GM10266 (cell line): ENCODE measurements at regions not wholly inside any gene's neighbourhood (a gene's known extent, or its start where the extent isn't known, plus 50 kb on each side); places are given as distances from the start of the nearest gene placed in this dataset.

Experiments used
- DNase-seq: peaks from one replicate; pipeline ENCODE4 v3.0.0; 2012; ENCODE audit errors: extremely low spot score
- TF ChIP-seq, protein P1 (sequence below): IDR thresholded peaks from 2 replicates; pipeline ENCODE4 v1.5.1; 2012; ENCODE audit warnings: mild to moderate bottlenecking, low read depth; ENCODE audit not compliant: control insufficient read depth, insufficient read depth; ENCODE audit errors: missing control alignments

DNA sequence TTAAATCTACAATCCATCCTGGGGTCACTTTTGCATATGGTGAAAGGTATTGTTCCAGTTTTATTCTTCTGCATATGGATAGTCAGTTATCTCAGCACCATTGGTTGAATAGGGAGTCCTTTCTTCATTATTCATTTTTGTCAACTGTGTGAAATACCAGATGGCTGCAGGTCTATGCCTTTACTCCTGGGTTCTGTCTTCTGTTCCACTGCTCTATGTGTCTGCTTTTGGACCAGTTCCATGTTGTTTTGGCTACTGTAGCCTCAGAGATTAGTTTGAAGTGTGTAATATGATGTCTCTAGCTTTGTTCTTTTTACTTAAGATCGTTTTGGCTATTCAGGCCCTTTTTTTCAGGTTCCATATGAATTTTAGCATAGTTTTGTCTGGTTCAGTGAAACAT is 795.8 kb downstream of the OTOL1 start:
- no peak for DNase-seq
- TF ChIP-seq, protein P1, sequence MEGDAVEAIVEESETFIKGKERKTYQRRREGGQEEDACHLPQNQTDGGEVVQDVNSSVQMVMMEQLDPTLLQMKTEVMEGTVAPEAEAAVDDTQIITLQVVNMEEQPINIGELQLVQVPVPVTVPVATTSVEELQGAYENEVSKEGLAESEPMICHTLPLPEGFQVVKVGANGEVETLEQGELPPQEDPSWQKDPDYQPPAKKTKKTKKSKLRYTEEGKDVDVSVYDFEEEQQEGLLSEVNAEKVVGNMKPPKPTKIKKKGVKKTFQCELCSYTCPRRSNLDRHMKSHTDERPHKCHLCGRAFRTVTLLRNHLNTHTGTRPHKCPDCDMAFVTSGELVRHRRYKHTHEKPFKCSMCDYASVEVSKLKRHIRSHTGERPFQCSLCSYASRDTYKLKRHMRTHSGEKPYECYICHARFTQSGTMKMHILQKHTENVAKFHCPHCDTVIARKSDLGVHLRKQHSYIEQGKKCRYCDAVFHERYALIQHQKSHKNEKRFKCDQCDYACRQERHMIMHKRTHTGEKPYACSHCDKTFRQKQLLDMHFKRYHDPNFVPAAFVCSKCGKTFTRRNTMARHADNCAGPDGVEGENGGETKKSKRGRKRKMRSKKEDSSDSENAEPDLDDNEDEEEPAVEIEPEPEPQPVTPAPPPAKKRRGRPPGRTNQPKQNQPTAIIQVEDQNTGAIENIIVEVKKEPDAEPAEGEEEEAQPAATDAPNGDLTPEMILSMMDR, result no peak

DNA sequence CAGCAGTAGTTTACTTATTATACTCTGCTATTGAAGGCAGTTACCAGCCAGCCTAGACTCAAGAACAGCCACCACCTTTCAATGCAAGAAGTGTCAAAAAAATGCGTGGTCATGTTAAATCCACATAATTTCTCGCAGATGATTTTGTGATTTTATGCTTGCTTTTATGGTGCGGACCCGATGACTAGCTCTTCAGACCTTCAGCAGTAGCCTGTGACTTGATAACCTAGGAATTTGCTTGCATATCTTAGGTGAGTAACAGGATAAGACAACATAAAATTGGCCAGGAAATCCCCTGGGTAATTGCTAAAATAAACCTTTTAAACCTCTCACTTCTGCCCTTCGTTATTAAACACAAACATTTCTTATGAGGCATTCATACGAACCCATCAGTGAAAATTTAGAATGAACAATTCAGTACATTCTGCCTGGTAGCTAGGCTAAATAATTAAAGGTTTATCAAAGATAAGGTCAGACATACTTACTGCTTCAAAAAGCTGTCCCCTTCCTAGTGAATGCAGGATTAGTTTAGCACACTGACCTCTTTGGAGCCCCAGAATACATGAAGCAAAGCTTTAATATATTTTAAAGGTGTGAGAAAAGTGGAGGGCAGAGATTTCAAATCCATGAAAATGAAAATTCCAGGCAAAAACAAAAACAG is 798.8 kb downstream of the OTOL1 start:
- TF ChIP-seq, protein P1, result no peak
- no peak for DNase-seq

DNA sequence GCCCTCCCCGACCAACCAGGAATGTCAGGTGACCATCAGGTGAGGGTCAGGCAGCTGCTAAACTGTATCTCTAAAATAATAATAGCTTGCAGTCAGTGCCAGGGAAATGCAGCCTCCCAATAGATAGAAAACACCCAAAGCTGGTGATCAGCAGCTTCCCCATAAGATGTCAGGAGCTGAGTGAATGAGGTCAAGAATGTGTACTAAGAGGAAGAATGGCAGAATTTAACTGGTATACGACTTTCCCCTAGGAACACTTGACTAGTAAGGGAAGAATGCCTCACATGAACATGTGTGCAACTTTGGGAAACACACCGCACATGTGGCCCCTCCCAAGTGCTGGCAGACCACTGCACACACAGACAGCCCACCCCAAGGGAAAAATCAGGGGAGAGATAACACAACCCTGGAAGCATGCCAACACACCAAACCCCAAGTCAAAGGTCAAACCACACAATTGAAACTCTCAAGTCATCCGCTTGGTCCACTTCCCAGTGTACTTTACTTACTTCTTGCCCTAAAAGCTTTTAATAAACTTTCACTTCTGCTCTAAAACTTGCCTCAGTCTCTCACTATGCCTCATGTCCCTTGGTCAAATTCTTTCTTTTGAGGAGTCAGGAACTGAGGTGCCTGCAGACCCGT is 806.5 kb downstream of the OTOL1 start:
- DNase-seq, result no peak
- TF ChIP-seq, protein P1, result no peak

DNA sequence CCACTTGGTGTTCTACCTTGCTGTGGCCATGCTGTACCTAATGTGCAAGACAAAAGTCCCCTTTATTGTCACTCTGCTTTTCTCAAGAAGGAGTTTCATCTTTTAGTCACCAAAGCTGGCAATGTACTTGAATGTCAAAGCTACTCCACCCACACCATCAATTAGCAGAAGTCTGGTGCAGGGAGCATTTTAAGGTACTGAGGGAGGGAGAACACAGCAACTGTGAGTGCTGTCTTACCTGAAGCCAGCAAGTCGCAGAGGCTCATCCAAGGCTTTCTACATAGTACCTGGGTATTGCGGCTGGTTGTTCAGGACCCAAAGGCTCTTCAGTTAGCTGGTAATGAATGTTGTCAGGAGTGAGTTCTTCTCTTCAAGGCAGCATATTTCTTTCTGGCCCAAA is 820.4 kb downstream of the OTOL1 start:
- DNase-seq, result no peak
- TF ChIP-seq, protein P1, result no peak

DNA sequence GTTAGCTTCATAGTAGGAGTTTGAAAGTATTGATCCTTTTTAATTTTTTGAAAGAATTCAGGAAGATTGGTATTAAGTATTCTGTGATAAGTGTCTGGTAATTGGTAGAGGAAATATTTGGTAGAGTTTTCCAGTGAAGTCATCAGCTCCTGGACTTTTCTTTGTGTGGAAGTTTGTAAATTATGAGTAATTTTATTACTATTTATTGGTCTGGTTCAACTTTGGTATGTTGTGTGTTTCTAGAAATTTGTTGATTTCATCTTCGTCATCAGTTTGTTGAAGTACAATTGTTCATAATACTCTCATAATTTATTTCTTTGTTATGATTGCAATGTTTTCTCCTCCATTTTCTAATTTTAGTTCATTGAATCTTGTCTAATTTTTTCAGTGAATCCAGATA is 832.0 kb downstream of the OTOL1 start:
- TF ChIP-seq, protein P1, result no peak

DNA sequence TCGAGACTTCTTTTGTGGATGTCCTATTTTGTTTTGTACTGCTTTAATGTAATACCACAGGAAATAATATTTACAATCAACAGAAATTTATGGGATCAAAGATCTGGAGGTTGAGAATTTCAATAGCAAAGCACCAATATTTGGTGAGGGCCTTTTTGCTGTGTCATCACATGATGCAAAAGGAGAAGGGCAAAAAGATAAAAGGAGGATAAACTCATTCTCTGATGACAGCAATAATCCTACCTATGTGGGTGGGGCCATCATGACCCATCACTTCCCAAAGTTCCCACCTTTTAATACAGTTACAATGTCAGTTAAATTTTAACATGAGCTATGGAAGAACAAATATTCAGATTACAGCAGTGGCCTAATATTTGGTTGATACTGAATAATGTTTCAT is 832.9 kb downstream of the OTOL1 start:
- TF ChIP-seq, protein P1, result no peak
- DNase-seq, result no peak

More for the DNA sequence above, 832.0 kb downstream of the OTOL1 start:
- DNase-seq, result no peak

DNA sequence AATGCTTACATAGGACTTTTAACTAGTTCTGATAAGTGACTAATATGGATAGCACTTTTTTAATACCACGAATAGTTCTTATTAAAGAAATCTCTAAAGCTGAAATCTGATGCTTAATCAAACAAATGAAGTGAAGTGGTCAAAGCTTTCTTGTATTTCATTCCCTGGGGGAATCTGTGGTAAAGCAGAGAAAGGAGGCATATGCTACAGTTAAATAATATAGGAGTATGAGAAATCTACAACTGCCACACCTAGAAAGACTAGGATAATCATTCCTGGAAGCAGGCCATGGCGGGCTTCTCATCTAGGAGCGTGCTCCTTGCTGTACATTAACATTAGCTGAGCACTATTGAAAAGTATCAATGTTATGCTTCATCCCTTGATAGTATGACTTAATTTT is 835.7 kb downstream of the OTOL1 start:
- TF ChIP-seq, protein P1, result no peak

More for the DNA sequence above, 835.7 kb downstream of the OTOL1 start:
- DNase-seq, result no peak
